Endothelial cell (in vitro differentiated cells): ENCODE measurements at regions not wholly inside any gene's neighbourhood (a gene's known extent, or its start where the extent isn't known, plus 50 kb on each side); places are given as distances from the start of the nearest gene placed in this dataset.
"Not testable (repeated sequence)": the region's sequence is repeated elsewhere in the genome, so short reads cannot be mapped to it uniquely, and the experiment has no call there.

Source experiments
- DNase-seq: peaks from one replicate; pipeline ENCODE4 v3.0.0; 2021; ENCODE audit warnings: low spot score
- H3K27ac Mint-ChIP-seq: one replicate; pipeline ENCODE4 v1.8.0; 2021; ENCODE audit warnings: mixed read lengths, inconsistent platforms; ENCODE audit not compliant: unreplicated experiment
- H3K27me3 Mint-ChIP-seq: one replicate; pipeline ENCODE4 v1.8.0; 2021; ENCODE audit warnings: mild to moderate bottlenecking, moderate library complexity, mixed read lengths, inconsistent platforms; ENCODE audit not compliant: unreplicated experiment
- H3K36me3 Mint-ChIP-seq: one replicate; pipeline ENCODE4 v1.8.0; 2021; ENCODE audit warnings: mild to moderate bottlenecking, low read depth, mixed read lengths, inconsistent platforms; ENCODE audit not compliant: unreplicated experiment
- H3K4me1 Mint-ChIP-seq: one replicate; pipeline ENCODE4 v1.8.0; 2021; ENCODE audit warnings: mild to moderate bottlenecking, mixed read lengths, inconsistent platforms; ENCODE audit not compliant: unreplicated experiment
- H3K4me3 Mint-ChIP-seq: one replicate; pipeline ENCODE4 v1.8.0; 2021; ENCODE audit warnings: mild to moderate bottlenecking, mixed read lengths, inconsistent platforms; ENCODE audit not compliant: unreplicated experiment
- H3K9me3 Mint-ChIP-seq: one replicate; pipeline ENCODE4 v1.8.0; 2021; ENCODE audit warnings: mixed read lengths, inconsistent platforms; ENCODE audit not compliant: unreplicated experiment
- CTCF ChIP-seq: fragments of 200-600 bp; sonication (generic); IDR thresholded peaks from one replicate; pipeline ENCODE4 v1.5.0; 2021; ENCODE audit warnings: antibody characterized with exemption; ENCODE audit not compliant: unreplicated experiment

- H3K4me3 Mint-ChIP-seq: no peak overlapping the region
- DNase-seq: no peak
- no peak for TF ChIP-seq CTCF
- no peaks in the 10 kb centered on the region for H3K36me3 Mint-ChIP-seq
- no peak overlapping the region for H3K27ac Mint-ChIP-seq
- H3K4me1 Mint-ChIP-seq: no peaks in the 10 kb centered on the region
- no peaks in the 10 kb centered on the region for H3K27me3 Mint-ChIP-seq
- H3K9me3 Mint-ChIP-seq: no peaks in the 10 kb centered on the region
Measured at GRCh38 chr6:54533567-54533966, 225.3 kb downstream of the TINAG start.

- DNase-seq: no peak
- H3K36me3 Mint-ChIP-seq: no peaks in the 10 kb centered on the region
- no peak overlapping the region for H3K4me3 Mint-ChIP-seq
- TF ChIP-seq CTCF: no peak
- no peak overlapping the region for H3K27ac Mint-ChIP-seq
- H3K9me3 Mint-ChIP-seq: no peaks in the 10 kb centered on the region
- H3K27me3 Mint-ChIP-seq: no peaks in the 10 kb centered on the region
- H3K4me1 Mint-ChIP-seq: no peaks in the 10 kb centered on the region
Measured at GRCh38 chr6:54535568-54535967, 227.3 kb downstream of the TINAG start.

GRCh38 chr6:54541541-54541940 lies 233.3 kb downstream of the TINAG start:
- Mint-ChIP-seq H3K9me3 (no peaks in the 10 kb centered on the region), H3K4me3 (no peak overlapping the region)
- no peak for DNase-seq

GRCh38 chr6:54559136-54559535 lies 250.9 kb downstream of the TINAG start:
- Mint-ChIP-seq H3K9me3 (no peaks in the 10 kb centered on the region), H3K27me3 (no peaks in the 10 kb centered on the region), H3K4me1 (peaks cover 15% of the 10 kb centered on the region), H3K27ac (no peak overlapping the region), H3K4me3 (no peak overlapping the region), H3K36me3 (no peaks in the 10 kb centered on the region)
- TF ChIP-seq CTCF: no peak
- DNase-seq: no peak

More at GRCh38 chr6:54541541-54541940, 233.3 kb downstream of the TINAG start:
- H3K27me3 Mint-ChIP-seq: no peaks in the 10 kb centered on the region
- H3K36me3 Mint-ChIP-seq: no peaks in the 10 kb centered on the region
- no peaks in the 10 kb centered on the region for H3K4me1 Mint-ChIP-seq
- no peak for TF ChIP-seq CTCF
- H3K27ac Mint-ChIP-seq: no peak overlapping the region

GRCh38 chr6:54564188-54564587 lies 255.9 kb downstream of the TINAG start:
- not testable (repeated sequence) for H3K27ac Mint-ChIP-seq, H3K9me3 Mint-ChIP-seq, H3K27me3 Mint-ChIP-seq, H3K36me3 Mint-ChIP-seq, DNase-seq, H3K4me3 Mint-ChIP-seq
- peaks cover 15% of the 10 kb centered on the region for H3K4me1 Mint-ChIP-seq

- peaks cover 10% of the 10 kb centered on the region for H3K4me1 Mint-ChIP-seq
Measured at GRCh38 chr6:54574671-54575070, 266.4 kb downstream of the TINAG start.

More at GRCh38 chr6:54574671-54575070, 266.4 kb downstream of the TINAG start:
- Mint-ChIP-seq H3K4me3 (no peak overlapping the region), H3K27me3 (peaks cover 1% of the 10 kb centered on the region), H3K27ac (no peak overlapping the region), H3K36me3 (no peaks in the 10 kb centered on the region), H3K9me3 (no peaks in the 10 kb centered on the region)
- DNase-seq: no peak
- no peak for TF ChIP-seq CTCF
